GM21717 (cell line): ENCODE measurements at regions not wholly inside any gene's neighbourhood (a gene's known extent, or its start where the extent isn't known, plus 50 kb on each side); places are given as distances from the start of the nearest gene placed in this dataset.
"Not testable (repeated sequence)": the region's sequence is repeated elsewhere in the genome, so short reads cannot be mapped to it uniquely, and the experiment has no call there.

Experiments
- ATAC-seq: cut with Tn5 transposase; IDR thresholded peaks from one replicate; pipeline ENCODE4 v1.9.1; 2021; ENCODE audit warnings: mild to moderate bottlenecking, moderate library complexity; ENCODE audit not compliant: unreplicated experiment

DNA sequence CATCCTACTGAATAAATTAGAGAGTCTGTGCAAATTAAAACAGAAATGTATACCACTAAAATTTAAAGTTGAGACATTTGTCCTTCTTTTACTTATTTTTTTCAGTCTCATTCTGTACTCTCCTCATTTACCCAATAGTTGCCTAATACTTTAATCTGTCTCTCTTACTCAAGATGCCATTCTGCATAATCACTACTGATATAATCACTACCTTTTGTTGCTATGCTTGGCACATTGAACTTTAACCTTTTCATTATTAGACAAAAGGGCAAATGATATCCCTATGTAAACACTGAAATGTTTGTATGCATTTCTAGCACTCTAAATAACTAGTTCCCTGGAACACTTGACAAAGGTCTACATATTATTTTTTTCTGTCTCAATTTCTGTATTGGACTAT, 1108.3 kb upstream of the FLRT2 start:
- ATAC-seq = no peak

DNA sequence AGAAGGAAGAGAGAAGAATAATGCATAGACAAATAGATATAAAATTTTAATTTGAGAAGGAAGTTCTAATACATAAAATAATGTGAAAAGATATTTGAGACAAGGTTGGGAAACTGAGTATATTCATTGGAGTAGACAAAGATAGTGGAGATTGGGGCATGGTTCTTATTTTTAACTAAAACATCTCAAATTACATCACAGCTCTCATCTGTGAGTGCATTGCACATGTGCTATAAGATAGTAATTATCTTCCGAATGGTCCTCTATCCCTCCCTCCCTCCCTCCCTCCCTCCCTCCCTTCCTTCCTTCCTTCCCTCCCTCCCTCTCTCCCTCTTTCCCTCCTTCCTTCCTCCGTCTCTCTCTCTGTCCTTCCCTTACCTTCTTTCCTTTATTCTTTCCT, 1104.0 kb upstream of the FLRT2 start:
- no peak for ATAC-seq

DNA sequence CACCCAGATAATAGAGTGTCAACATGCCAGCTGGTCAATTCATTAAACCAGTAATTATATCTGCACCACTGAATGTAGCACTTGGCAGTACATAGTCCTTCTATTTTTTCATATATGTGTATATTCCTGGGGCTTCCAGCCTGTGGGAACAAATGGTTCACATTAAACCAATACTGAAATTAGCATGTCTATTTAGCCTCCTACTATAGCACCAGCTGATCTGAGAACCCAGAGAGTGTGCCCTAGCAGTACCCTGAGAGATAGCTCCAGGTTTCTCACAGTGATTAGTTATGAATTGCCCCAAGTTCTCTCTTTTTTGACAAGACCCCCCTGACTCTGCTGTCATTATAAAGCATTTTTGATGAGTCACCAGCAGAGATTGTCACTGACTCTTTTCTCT, 1097.3 kb upstream of the FLRT2 start:
- ATAC-seq = no peak

GRCh38 chr14:84433961-84434360, 1096.0 kb upstream of the FLRT2 start:
- no peak for ATAC-seq

GRCh38 chr14:84435820-84436324, 1094.1 kb upstream of the FLRT2 start:
- no peak for ATAC-seq

- ATAC-seq = no peak
These were observed 1093.4 kb upstream of the FLRT2 start for GRCh38 chr14:84436528-84436927.

- ATAC-seq = no peak
These were observed 1087.4 kb upstream of the FLRT2 start for GRCh38 chr14:84442521-84442920.

- ATAC-seq = no peak
These were observed 1084.5 kb upstream of the FLRT2 start for GRCh38 chr14:84445486-84445885.

DNA sequence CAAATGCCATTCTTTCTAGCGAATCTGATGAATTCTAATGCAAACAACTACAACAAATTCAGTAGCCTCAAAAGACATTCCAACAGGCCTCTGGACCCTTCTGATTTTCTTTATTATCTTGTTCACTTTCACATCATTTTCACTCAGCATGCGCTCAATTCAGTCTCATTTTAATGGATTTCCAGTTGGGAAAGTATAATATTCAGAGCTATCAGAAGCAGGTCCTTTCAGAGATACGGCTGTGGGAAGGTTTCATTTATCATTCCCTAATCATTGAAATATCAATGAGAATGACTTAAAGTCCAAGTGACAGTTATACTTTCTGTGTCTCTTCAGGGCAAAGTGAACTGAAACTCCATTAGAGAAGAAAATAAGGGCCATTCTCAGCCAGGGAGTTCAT, 1083.7 kb upstream of the FLRT2 start:
- ATAC-seq = no peak

GRCh38 chr14:84453307-84453950, 1076.5 kb upstream of the FLRT2 start:
- no peak for ATAC-seq

DNA sequence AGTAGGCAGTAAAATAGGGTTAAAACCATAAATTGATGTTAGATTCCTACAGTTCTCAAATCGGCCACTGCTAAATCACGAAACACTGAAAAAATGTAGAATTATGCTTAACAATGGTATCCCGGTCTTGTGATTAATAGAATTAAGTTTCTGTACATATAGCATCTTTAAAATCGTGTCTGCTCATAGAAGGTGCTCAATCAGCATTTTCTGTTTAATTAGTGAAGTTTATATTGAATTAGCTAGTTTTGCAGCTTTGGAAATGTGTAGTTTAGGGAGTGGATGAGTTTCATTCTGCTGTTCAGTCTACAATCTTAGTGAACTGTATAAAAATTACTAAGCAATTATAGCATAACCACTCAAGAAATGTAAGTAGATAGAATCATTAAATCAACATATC, 1075.8 kb upstream of the FLRT2 start:
- ATAC-seq = no peak

DNA sequence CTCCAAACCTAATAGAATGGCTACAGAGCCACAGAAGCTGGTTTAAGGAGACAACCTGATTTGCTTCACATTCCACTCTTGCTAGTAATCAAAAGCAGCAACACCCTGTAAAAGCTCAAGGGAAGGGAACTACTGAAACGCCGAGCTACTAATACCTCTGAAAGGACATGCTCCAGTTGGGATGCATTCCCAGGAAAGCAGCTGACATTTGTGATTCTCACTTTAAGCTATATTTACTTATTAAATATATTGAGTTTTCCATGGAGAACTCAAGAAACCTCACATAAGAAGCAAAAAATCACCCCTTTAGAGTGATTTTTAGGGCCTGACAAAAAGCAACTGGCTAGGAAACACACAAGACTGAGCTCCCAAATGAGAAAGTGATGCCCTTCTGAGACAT, 1073.0 kb upstream of the FLRT2 start:
- no peak for ATAC-seq

DNA sequence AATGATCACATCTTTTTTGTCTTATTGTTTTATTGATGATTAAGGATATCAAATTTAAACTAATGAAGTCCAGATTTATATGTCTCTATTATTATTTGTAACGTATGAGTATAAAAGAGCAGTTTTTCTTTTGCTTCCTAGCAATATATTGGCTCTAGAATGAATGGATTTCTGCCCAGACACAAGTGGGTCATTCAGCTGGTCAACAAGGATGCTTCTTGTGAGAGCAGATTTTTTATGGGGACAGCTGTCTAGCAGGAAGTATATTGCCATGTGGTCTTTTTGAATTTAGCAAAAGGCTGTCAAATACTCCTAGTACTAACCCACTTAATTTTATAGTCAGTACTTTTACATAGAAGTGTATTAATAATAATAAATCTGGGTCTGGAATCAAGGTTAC, 1071.1 kb upstream of the FLRT2 start:
- ATAC-seq = no peak

DNA sequence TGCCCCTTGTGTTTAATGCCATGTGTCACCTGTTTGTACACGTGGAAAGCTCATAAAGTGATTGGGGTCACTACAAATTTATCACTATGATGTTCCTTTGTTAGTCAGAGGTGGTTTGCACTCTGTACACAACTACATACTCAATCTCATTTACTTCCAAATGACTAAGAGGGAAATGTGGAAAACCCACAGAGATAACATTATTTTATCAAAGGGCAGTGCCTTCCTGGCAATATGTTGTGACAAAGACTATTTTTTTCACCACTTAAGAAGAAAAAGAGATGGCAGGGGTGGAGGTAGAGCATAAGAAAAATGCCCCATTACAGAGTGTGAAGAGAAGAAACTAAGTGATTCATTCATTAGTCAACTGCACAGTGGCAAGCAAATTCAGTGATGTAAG, 1064.1 kb upstream of the FLRT2 start:
- no peak for ATAC-seq

GRCh38 chr14:84468153-84468552, 1061.8 kb upstream of the FLRT2 start:
- ATAC-seq = no peak

DNA sequence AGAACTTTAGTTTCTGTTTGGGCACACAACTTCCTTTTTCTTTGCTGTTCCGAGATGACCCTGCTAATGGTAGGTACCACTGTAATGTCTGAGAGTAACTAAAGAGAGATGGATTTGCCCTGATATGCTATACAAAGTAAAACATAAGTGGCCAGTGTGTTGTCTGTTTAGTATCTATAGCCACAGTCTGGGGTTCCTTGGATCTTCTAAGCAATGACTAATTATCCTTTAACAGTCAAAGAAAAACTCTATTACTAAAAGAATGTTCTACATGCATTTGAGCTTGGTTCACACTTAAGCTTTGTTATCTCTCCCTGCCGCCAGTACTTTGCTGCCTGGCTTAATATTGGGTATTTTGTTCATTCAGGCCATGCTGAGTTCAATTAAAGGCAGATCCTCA, 1051.9 kb upstream of the FLRT2 start:
- ATAC-seq = no peak

- ATAC-seq = no peak
These were observed 1047.5 kb upstream of the FLRT2 start for GRCh38 chr14:84482256-84483071.

DNA sequence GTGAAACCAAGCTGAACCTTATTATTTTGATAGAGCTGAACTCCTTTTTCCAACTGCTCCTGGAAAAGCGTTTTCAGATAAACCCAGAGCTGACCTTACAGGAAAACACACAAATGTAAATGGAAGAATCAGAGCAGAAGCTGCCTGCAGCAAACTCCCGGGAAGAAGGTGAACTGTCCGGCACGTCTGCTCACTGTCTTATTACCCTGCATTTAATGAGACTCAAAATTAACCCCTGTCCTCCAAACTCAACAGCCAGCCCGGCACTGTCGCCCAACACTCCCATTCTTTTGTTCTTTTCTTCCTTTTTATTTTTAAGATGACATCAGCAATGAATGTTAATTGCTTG, 1046.9 kb upstream of the FLRT2 start:
- no peak for ATAC-seq

DNA sequence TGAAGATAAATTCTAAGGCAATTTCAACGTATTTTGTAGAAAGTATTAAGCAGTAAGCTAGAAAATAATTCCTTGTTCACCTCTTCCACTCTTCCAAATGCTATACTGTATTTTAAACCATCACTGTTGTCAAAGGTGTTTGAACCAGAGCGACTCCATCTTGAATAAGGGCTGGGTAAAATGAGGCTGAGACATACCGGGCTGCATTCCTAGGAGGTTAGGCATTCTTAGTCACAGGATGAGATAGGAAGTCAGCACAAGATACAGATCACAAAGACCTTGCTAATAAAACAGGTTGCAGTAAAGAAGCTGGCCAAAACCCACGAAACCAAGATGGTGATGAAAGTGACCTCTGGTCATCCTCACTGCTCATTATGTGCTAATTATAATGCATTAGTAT, 1045.7 kb upstream of the FLRT2 start:
- ATAC-seq = not testable (repeated sequence)

DNA sequence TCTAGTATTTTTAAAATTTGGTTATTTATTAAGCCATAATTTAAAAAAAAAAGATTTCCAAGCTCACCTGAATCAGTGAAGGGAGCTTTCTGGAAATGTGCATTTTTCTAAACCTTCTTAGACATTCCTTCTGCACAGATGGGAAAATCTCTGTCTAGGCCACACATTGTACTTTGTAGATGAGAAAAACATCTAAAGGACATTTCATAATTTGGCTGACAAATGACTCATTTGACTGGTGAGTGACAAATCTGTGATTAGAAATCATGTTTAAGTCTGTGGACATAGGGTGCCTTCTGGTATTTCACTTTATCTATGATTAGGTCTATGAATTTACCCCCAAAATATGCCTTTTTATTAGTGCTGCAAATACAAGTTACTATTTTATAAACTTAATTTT, 1044.9 kb upstream of the FLRT2 start:
- no peak for ATAC-seq

DNA sequence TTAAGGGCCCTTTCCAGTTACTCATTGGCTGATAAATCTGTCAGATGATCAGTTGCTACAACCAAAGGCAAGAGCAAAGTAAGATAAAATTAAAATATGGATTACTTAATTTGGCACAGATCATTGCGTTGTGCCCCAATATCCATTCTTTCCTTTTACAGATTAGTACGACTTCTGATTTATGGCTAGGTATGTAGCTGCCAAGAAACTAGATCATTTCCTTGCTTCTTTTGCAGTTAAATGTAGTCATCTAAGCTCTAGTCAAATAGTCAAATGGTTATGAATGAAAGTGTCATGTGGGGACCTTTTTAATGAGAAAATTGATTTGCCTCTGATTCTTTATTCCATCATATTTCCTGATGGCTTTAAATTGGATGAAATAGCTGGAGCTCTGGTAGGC, 1039.9 kb upstream of the FLRT2 start:
- ATAC-seq = no peak

- ATAC-seq = no peak
These were observed 1037.3 kb upstream of the FLRT2 start for GRCh38 chr14:84492685-84493084.

DNA sequence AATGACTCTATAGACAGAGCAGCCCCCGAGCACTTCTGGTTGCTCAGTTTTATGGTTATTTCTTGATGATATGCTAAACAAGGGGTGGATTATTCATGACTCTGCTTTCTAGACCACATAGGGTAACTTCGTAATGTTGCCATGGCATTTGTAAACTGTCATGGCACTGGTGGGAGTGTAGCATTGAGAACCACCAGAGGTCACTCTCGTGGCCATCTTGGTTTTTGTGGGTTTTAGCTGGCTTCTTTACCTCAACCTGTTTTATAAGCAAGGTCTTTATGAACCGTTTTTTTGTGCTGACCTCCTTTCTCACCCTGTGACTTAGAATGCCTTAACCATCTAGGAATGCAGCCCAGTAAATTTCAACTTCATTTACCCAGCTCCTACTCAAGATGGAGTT, 1036.2 kb upstream of the FLRT2 start:
- ATAC-seq = no peak
